ENCODE measurements at regions not wholly inside any gene's neighbourhood (a gene's known extent, or its start where the extent isn't known, plus 50 kb on each side); places are given as distances from the start of the nearest gene placed in this dataset.

DNA sequence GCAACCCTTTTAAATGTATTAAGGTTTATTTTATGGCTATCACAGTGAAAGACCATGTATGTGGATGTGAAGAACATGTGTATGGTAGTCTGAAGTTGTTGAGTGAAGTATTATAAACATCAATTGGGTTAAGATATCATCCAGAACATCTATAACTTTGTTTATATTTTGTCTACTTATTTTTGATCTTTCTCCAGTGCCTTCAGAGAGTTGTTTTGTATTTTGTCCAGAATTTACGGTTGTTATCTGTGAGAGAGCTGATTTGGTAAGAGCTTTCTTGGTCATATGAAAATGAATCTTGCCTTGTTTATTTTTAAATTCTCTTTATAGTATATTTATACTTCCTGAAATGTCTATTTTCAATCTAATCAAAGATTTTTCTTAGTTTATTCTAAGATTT lies 573.7 kb upstream of the POU3F3 start:
- TF ChIP-seq BHLHE40 (IDR thresholded peaks at IDR 0.05; ENCODE audit: borderline replicate concordance), result no peak
- no peak for TF ChIP-seq HDGF (IDR thresholded peaks at IDR 0.05; ENCODE audit: borderline replicate concordance)
- TF ChIP-seq LEF1 (IDR thresholded peaks at IDR 0.05; ENCODE audit: borderline replicate concordance), result no peak
- TF ChIP-seq TARDBP (IDR thresholded peaks at IDR 0.05), result no peak
- TF ChIP-seq SUZ12 (IDR thresholded peaks at IDR 0.05), result no peak
- no peak for TF ChIP-seq FOXK2 (IDR thresholded peaks at IDR 0.05)
- TF ChIP-seq ZNF384 (IDR thresholded peaks at IDR 0.05), result no peak
- TF ChIP-seq SP1 (IDR thresholded peaks at IDR 0.05), result no peak
- TF ChIP-seq ELF4 (IDR thresholded peaks at IDR 0.05), result no peak
- no peak for TF ChIP-seq NFRKB (IDR thresholded peaks at IDR 0.05)
- no peak for TF ChIP-seq FOXM1 (IDR thresholded peaks at IDR 0.05; ENCODE audit: borderline replicate concordance)
- no peak for TF ChIP-seq FOXA1 (IDR thresholded peaks at IDR 0.05)
